Ammon's horn (tissue), 1 donor: ENCODE measurements at regions not wholly inside any gene's neighbourhood (a gene's known extent, or its start where the extent isn't known, plus 50 kb on each side); places are given as distances from the start of the nearest gene placed in this dataset.
A peak's percentile ranks its signal among the peaks of the same experiment; 100 is the strongest.
"Not testable (repeated sequence)": the region's sequence is repeated elsewhere in the genome, so short reads cannot be mapped to it uniquely, and the experiment has no call there.

Source experiments
- DNase-seq: peaks from one replicate; pipeline ENCODE4 v3.0.0-alpha.2; 2016; ENCODE audit warnings: low spot score

DNA sequence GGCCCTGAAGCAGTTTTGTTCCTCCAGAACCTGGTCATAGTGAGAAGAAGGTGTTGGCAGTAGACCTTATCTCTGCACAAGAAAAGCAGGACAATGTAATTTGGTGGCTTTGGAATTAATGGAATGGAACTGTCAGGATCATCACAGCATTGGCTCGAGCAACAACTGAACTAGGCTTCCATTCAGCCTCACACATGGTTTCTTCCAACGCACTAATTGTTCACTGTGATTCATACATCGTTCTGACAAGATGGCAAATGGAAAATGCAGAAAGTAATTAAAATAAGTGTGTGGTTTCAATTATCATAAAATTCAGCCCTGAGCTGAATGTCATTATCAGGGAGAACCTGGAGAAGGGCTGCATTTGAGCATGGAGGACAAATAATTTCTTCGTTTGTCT lies 80.6 kb downstream of the MFSD1 start:
- peak; percentile 60 for DNase-seq

DNA sequence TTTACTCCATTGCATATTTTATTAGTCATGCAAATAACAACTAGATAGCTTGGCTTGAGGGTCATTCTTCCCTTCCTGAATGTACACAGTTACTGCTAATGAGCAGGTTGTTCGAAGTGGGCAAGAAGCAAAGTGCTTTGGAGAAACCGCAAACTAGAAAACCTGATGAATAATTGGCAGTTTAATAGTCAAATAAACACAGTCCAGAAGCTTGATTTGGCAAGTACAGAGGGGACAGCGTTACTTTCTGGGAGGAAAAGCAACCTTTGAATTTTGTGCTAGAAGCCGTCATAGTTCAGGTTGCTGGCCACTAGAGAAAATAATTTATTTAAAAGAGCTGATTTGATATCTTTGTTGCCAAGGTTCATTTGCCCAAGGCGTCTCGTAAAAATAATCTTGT lies 94.9 kb downstream of the MFSD1 start:
- no peak for DNase-seq

DNA sequence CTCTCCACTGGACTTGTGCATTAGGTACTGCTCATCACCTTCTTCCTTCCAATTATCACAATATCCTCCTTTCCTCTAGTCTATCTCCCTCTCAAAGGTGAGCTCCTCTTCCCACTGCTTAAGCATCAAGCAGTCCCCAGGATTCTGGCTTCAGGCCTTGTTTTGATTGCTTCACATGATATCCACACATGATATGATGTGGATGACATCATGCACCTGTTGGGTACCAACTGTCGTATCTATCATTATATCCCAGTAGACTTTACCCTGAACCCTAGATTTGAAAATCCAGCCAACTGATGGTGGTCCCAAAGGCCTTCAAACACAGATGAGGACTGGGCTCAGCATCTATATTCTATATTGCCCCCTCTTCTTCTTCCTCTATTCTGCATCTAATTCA lies 104.9 kb downstream of the MFSD1 start:
- DNase-seq, result no peak

DNA sequence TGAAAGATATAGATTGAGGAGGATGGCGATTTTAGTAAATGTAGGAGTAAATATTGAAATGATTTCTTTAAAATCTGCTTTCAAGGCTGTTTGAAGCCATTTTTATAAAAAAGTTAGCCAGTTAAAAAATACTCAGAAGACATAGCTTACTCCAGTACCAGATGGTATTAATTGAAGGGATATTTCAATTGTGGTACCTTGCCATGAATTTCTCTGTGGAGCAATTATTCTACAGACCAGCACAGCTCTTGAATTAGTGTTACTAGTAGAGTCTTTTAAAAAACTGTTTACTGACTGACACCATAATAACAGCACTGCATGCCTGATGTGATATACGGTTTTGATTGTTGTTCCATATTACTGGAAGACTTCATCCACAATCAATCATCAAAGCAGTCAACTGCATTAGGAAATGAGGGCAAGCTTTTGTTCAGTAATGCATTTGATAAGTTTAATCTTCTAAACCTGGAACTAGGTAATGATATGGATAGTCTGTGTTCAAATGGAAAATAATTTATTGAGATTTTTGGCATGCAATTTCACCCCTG lies 106.4 kb downstream of the MFSD1 start:
- DNase-seq, result no peak

DNA sequence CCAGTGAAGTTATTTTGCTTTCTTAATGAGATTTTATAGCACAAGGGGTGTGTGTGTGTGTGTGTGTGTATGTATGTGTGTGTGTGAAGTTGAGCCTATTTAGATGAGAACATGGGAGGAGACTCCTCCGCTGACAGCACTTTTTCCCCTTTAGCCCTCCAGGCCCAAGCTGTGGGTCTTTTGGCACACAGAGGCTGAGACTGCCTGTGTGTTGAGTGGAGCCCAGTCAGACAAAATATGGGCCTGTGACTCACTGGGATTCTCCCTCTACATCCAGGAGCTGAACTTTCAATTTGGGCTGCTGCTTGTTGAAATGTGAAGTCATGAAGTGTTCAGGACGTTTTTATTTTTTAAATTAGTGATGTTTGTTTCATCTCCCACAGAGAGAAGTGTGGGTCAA lies 108.0 kb downstream of the MFSD1 start:
- DNase-seq, result no peak

DNA sequence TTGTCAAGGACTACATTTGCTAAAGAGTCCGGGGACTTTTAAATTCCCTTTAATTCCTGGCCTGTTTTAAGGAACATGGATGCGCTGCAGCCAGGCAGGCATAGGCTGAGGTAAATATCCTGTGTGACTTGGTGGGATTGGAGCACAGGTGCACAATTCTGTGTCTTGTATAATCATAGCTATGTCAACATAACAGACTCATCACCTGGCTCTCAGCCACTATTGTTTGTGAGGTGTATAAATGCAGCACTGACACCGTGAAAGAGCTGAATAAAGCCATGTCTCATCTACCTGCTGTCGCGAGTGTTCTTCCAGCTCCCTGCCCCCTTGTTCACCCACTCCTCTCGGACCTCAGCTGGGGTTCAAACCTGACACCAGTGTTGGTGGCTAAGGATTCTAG lies 109.7 kb downstream of the MFSD1 start:
- DNase-seq, result no peak

DNA sequence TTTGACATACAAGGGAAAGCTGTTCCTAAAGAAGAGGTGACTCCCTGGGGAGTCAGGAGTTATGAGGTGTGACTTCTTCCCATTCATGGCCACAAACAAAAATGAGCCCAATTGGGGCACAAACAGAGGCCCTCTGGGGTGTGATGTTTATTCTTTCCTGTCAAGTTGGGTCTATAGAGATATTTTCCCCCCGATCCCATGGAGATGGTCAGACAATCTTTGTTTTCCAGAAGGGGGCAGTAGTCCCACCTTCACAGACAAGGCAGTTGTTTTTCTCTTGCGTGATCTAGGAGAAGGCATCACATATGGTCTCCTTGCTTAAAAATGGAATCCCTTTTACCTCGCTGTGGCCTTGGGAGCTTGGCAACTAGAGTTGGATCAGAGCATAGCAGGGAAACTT lies 110.3 kb downstream of the MFSD1 start:
- DNase-seq, result no peak

DNA sequence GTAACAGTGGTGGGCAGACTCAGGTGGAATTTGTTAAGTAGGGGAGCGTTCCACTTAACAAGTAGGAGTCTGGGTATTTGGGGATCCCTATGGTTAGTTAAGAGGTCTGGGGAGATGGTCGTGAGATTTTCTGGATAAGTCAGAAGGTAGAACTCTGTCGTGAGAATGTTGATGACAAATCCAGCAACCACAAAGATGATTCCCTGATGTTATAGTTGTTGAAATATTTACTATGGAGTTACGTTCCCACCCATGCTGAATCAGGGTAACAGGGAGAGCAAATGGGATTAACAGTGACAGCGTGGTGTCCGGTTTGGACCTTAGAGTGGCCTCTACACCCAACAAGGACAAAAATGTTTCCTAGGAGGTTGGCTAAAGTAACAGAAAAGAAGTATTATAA lies 110.8 kb downstream of the MFSD1 start:
- no peak for DNase-seq

DNA sequence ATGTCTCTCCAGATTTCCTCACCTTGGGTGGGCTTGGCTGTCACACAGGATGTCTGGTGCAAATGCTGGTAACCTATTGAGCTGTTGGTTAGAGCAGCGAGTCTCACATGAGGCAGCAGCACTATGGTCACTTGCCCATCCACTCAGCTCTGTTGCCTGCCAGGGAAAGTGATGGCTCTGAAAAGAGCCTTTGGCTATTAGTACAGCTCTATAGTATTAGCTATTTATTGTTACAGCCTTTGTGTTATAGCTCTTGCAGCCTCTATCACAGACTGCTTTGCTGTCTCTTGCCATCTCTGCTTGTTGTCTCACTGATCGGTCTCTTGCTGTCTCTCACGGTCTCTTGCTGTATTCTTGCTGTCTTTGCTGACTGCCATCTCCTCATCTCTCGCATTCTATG lies 114.3 kb downstream of the MFSD1 start:
- no peak for DNase-seq

DNA sequence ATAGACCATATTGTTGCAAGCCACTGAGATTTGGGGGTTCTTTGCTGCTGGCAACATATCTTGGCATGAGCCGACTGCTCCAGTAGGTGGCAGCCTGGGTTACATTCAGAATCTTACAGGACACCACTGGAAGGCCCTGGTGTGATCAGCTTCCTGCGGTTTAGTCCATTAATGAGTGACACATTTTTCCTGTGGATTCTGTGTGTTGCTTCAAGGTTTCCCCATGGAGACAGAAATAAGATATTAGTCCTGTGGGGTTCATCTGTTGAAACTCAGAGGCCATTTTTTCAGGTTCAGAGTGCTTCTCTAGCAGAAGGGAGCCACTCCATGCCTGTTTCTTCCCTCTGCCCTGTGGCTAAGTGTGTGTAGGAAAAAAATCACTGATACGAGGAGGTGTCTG lies 116.2 kb downstream of the MFSD1 start:
- DNase-seq, result peak; percentile 51

DNA sequence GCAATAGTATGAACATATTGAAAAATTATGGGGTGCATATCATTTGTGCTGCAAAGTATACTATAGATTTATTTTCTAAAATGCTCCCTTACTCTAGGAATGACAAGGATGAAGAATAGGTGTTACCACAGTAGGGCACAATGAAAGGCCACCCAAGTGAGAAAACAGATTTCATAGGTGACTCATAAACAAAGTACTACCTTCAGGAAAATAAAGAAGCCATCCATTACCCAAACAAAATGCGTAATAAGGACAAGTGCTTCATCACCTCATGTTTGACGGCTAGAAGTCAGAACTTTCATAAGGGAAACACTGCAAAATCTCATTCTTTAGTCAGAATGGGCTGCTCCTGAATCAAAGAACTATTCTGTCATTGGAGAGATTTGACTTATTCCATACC lies 116.6 kb downstream of the MFSD1 start:
- no peak for DNase-seq

DNA sequence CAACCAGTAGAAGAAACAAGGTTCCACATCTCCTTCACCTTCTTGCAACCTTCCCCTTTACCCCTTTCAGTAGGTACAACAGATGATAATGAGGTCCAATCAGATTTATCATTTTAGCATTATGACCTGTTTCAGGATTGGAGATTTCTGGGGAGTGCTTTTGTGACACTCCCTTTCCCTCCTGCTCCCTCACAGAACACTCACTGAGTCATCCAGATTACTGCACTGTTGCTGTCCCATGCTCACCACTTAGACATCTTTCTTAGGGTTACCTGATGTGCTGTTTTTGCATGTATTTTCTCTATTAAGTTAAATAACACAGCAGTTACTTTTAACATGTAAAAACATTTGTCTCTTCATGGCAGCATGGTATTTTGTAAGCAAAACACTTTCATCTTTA lies 118.5 kb downstream of the MFSD1 start:
- no peak for DNase-seq

DNA sequence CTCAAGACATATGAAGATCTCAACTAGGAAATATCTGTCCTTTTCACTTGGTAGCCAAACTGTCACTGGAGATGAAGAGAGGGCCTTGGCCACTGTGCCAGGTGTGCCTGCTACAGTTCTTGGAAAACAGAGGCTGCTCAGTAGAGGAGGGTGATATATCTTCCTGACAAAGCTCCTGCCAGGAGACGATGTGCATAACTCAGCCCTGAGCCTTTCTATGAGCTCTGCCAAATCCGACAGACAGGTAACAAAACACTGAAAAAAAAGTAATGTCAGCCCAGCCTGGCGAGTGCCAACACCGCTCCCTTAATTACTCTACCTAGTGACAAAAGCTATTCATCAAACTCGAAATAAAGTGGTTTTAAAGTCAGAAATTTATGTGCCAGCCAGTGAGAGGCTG lies 123.2 kb downstream of the MFSD1 start:
- no peak for DNase-seq

DNA sequence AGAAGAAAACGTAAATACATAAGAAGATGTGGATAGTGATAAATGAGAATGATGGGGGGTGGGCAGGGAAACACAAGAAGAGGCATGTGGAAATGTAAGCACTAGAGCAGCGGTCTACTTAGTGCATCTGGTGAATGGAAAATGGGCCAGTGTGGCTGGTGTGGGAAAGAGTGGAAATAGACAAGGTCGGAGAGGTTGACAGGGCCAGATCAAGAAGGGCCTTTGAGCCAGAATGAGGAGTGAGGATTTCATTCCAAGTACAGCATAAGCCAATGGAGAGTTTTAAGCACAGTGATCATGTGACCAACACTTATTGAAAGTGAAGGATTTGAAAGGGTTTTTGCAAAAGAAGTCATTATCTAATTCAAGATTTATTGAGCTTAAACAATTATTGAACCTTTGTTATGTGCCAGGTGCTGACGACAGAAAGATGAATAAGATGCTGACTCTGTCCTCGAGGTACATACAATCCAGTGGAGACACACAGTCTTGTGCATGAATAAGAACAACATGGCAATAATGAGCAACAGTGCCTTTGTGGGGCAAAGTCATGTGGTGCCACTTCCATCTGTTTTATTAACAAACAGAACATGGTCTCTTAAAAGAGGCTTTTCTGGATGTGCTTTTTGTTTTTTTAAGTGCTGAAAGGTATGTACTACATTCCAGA lies 124.1 kb downstream of the MFSD1 start:
- DNase-seq, result no peak

DNA sequence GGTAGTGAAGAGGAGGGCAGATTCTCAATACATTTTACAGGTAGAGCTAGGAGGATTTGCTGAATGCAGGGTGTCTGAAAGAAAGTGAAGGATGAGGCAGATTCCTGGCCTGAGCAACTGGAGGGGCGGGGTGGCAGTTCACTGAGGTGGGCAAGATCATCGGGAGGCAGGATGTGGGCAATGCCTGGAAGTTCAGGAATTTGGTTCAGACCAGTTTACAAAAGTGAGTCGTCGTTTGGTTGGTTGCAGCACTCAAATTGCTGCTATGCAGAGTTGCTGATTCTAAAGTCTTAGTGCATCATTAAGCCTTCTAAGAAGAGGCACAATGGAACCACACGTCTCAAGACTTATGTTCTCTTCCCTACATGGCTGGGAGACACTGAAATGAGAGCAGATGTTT lies 134.0 kb downstream of the MFSD1 start:
- no peak for DNase-seq

DNA sequence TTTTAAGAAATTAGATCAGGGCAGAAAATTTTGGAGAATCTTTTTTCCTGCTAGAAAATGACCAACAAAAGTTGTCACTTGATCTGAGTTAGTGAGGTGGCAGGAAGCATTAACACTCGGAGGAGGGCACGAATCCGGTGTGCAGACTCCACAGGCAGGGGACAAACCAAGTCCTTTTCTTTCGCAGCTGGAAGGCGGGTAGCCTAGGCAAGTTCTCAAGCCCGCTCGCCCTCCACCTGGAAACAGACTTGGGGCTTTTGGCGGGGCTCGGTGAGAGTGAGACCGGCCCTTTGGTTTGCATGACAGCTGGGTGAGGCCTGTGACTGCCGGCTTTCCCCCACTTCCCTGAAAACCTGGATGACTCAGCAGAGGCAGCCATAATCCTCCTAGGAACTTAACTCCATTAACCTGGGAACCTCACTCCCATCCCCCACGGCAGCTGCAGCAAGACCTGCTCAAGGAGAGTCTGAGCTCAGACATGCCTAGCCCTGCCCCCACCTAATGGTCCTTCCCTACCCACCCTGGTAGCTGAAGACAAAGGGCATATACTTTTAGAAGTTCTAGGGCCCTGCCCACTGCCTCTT lies 134.8 kb downstream of the MFSD1 start:
- no peak for DNase-seq

DNA sequence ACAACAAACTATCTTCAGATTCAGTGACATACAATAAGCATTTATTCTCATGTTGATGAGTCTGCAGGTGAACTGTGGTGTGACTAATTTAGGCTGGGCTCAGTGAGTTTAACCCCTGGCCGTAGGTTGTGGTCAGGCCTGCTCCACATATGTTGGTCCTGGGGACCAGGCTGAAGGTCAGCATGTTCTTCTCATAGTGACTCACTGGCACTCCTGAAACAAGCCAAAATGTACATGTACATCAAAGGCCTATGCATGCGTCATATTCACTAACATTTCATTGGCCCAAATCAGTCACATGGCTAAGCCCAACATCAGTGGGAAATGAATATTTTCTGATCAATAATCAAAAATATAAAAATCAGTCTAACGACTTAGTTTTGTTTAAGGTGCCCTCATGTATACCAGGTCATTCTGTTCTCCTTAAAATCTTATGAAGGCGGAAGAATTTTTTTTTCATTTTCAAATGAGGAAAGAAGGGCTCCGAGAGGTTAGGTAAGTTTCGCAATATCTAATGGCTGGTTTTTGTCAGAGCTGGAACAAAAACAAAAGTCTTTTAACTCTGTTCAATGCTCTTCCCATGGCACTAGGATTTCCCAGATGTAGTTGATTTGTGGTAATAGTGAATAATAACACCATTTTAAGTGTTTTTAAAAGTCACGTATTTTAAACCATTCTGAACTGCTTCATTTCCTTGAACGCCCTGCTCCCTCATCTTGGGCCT lies 148.5 kb downstream of the MFSD1 start:
- no peak for DNase-seq

DNA sequence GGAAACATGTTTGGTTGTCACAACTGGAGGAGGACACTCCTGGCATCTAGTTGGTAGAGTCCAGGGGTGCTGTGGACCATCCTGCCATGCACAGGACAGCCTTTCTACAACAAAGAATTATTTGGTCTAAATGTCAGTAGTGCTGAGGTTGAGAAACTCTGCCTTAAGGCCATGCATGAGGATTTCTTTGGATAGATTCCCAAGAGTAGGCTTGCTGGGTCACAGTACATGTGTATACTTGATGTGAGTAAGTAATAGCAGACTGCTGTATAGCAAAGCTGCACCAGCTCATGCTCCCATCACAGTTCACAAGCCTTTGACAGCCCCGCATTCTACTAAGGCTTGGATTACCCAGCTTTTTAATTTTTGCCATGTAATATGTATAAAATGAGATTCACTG lies 151.3 kb downstream of the MFSD1 start:
- no peak for DNase-seq

DNA sequence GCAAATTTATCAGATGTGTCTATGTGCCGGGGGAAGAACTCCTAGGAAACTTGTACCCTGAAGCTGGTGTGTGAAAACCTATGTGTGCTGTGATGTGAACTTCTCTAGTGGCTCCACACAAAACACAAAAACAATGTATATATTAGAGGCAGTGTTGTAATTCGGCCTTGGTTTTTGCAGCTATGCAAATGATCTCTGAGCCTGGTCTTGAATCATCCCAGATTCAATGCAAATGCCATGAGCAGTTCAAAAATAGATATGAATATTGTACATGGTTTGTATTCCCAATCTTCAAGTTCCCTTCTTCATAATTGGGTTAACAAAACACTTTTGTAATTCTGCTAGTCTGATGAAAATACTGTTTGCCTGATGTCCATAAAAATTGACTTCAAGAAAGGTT lies 152.6 kb downstream of the MFSD1 start:
- no peak for DNase-seq

DNA sequence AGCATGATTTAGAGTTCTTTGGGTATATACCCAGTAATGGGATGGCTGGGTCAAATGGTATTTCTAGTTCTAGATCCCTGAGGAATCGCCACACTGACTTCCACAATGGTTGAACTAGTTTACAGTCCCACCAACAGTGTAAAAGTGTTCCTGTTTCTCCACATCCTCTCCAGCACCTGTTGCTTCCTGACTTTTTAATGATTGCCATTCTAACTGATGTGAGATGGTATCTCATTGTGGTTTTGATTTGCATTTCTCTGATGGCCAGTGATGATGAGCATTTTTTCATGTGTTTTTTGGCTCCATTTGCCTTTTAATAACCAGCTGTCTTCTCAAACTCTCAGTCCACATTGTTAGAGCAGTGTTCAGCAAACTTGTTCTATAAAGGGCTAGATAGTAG lies 155.9 kb downstream of the MFSD1 start:
- DNase-seq, result not testable (repeated sequence)

DNA sequence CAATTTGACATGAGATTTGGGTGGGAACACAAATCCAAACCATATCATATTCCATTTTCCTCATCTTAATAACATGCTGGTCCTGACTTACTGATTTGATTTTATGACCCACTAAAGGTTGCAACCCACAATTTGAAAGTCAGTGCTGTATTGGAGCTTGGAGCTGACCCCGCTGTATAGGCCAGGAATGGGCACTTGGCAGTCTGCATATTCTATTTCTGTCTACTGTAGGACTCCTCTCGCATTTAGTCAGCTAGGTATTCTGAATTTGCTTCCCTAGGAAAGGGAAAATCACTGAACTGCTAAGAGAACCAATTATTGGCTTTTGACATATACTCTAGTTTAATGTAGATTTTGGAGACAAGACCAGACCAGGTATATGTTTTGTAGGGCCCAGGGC lies 157.0 kb downstream of the MFSD1 start:
- no peak for DNase-seq

DNA sequence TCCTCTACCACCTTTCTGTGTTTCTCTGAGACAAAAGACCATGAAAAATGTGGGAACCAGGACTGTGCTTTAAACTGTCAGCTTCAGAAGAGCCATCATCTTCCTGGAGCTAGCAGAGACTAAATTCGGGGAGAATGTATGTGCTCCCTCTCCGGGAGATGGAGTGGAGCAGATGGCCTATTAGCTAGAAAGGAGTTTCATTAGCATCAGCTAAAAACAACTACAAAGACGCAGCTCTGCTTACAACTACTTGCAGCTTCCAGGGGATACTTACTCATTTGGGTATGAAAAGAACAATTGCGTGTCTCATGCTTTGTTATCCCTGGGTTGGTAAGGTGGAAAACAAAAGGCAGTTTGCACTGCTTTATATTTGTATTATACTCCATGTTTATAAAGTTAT lies 159.6 kb downstream of the MFSD1 start:
- peak; percentile 3 for DNase-seq

DNA sequence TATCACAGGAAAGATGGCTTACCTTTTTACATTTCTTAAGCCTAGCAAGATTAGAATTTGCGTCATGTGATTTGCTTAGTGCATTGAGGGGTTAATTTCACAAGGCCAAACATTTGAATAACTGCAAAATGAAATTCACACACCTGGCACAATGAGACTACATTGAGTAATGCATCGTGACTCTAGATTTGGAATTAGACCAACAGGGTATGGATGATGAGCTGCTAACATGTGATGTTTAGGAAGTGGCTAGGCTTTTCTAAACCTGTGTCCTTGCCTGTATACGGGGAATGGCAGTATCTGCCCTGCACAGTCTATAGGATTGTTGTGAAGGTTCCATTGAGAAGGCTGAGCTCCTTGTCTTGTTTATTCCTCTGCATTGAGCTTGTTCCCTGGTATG lies 160.1 kb downstream of the MFSD1 start:
- no peak for DNase-seq
